Mammary epithelial cell (primary cell): ENCODE measurements at regions not wholly inside any gene's neighbourhood (a gene's known extent, or its start where the extent isn't known, plus 50 kb on each side); places are given as distances from the start of the nearest gene placed in this dataset.

ENCODE experiments used
- CTCF ChIP-seq, 2 donors: IDR thresholded peaks in 1 of 2; conservative IDR thresholded peaks in 1 of 2; 2 replicates each; pipeline ENCODE4 v1.5.1; 2011 to 2012; ENCODE audit warnings: inconsistent platforms in 2 of 2, low read length in 2 of 2, mild to moderate bottlenecking in 2 of 2, control low read depth in 1 of 2, low read depth in 1 of 2; ENCODE audit not compliant: insufficient read depth in 1 of 2; ENCODE audit errors: extremely low read depth in 1 of 2
- EZH2 ChIP-seq: IDR thresholded peaks from 2 replicates; pipeline ENCODE4 v1.6.1; 2012; ENCODE audit warnings: low read length, inconsistent platforms, borderline replicate concordance

- TF ChIP-seq CTCF (conservative IDR thresholded peaks at IDR 0.05 in 1 of 2, IDR thresholded peaks at IDR 0.05 in 1 of 2; ENCODE audit: extremely low read depth in 1 of 2, insufficient read depth in 1 of 2, low read depth in 1 of 2, low read length in 2 of 2): no peak
- TF ChIP-seq EZH2: no peak
Measured at GRCh38 chr13:26813980-26814348, 53.4 kb upstream of the GPR12 start.
